H1 (cell line): ENCODE measurements at regions not wholly inside any gene's neighbourhood (a gene's known extent, or its start where the extent isn't known, plus 50 kb on each side); places are given as distances from the start of the nearest gene placed in this dataset.
"Not testable (repeated sequence)": the region's sequence is repeated elsewhere in the genome, so short reads cannot be mapped to it uniquely, and the experiment has no call there.

Experiments
- CTCF ChIA-PET: fragments of 300-600 bp; sonication (Branson Sonifier 250); formaldehyde crosslinking; loops from one replicate; lab custom pipeline; 2021; ENCODE audit not compliant: partially characterized antibody; lab: Charles Lee
- POLR2A ChIA-PET: fragments of 300-600 bp; sonication (Branson Sonifier 250); formaldehyde crosslinking; loops from one replicate; lab custom pipeline; 2021; ENCODE audit warnings: inconsistent platforms; ENCODE audit not compliant: partially characterized antibody; lab: Charles Lee
- DNase-seq, 2 experiments: peaks; one replicate each; pipeline versions ENCODE4 v3.0.0 to v3.0.0-alpha.2; 2010 to 2022; ENCODE audit warnings: low spot score in 2 of 2, low read depth in 1 of 2, mixed read lengths in 1 of 2
- FAIRE-seq: peaks from 2 replicates; lab custom pipeline; 2011; peaks lifted over from hg19 to GRCh38; lab: Jason Lieb, UNC
- H2AFZ ChIP-seq: 2 replicates; pipeline ENCODE4 v1.8.1; 2012; ENCODE audit warnings: low read length, inconsistent platforms
- H2AK5ac ChIP-seq: 2 replicates; pipeline ENCODE4 v1.6.1; 2013; ENCODE audit warnings: low read depth, low read length
- H2BK120ac ChIP-seq: replicated peaks from 2 replicates; pipeline ENCODE3; 2013; ENCODE audit warnings: low read depth, low read length, inconsistent platforms
- H2BK12ac ChIP-seq: 2 replicates; pipeline ENCODE4 v1.6.1; 2013; ENCODE audit warnings: low read depth, low read length
- H2BK15ac ChIP-seq: 2 replicates; pipeline ENCODE4 v1.6.1; 2013; ENCODE audit warnings: low read length
- H2BK20ac ChIP-seq: 2 replicates; pipeline ENCODE4 v1.6.1; 2013; ENCODE audit warnings: low read length
- H2BK5ac ChIP-seq: 2 replicates; pipeline ENCODE4 v1.6.1; 2013; ENCODE audit warnings: low read depth, low read length
- H3K14ac ChIP-seq: 2 replicates; pipeline ENCODE4 v1.6.1; 2013; ENCODE audit warnings: inconsistent platforms; ENCODE audit not compliant: insufficient read length
- H3K18ac ChIP-seq: 2 replicates; pipeline ENCODE4 v1.6.1; 2013; ENCODE audit warnings: low read length; ENCODE audit errors: extremely low read depth
- H3K23ac ChIP-seq: 2 replicates; pipeline ENCODE4 v1.6.1; 2013; ENCODE audit warnings: inconsistent platforms; ENCODE audit not compliant: insufficient read length
- H3K23me2 ChIP-seq: 2 replicates; pipeline ENCODE4 v1.6.1; 2013; ENCODE audit warnings: low read depth, low read length
- H3K27ac ChIP-seq: 2 replicates; pipeline ENCODE4 v1.6.1; 2011; ENCODE audit warnings: low read depth, low read length, inconsistent platforms
- H3K27me3 ChIP-seq, 4 experiments: replicated peaks in 1 of 4; 1 replicate in 1 of 4; 2 replicates in 3 of 4; pipeline versions ENCODE4 v1.6.1 to v1.8.1; 2011 to 2013; ENCODE audit warnings: low read length in 3 of 4, mild to moderate bottlenecking in 3 of 4, inconsistent platforms in 2 of 4, mixed read lengths in 2 of 4, moderate library complexity in 1 of 4; ENCODE audit not compliant: control insufficient read depth in 3 of 4, insufficient read depth in 3 of 4; ENCODE audit errors: extremely low read depth in 1 of 4
- H3K36me3 ChIP-seq, 4 experiments: 2 replicates each; pipeline versions ENCODE4 v1.6.1 to v1.8.1; 2011 to 2013; ENCODE audit warnings: mild to moderate bottlenecking in 4 of 4, low read length in 3 of 4, moderate library complexity in 2 of 4, control low read depth in 1 of 4, inconsistent platforms in 1 of 4; ENCODE audit not compliant: insufficient read depth in 4 of 4, control insufficient read depth in 2 of 4
- H3K4ac ChIP-seq: replicated peaks from 2 replicates; pipeline ENCODE3; 2013; ENCODE audit warnings: low read length, low read depth, mixed read lengths, inconsistent platforms; ENCODE audit not compliant: insufficient read length
- H3K4me1 ChIP-seq, 4 experiments: replicated peaks in 1 of 4; 1 replicate in 1 of 4; 2 replicates in 3 of 4; pipeline versions ENCODE4 v1.6.1 to v1.8.1; 2011 to 2013; ENCODE audit warnings: low read length in 3 of 4, inconsistent platforms in 2 of 4, mixed read lengths in 1 of 4; ENCODE audit not compliant: insufficient read depth in 4 of 4, control insufficient read depth in 3 of 4
- H3K4me2 ChIP-seq, 2 experiments: 2 replicates each; pipeline versions ENCODE4 v1.6.1 to v1.8.1; 2011 to 2013; ENCODE audit warnings: low read depth in 2 of 2, low read length in 2 of 2, control low read depth in 1 of 2, inconsistent platforms in 1 of 2, mild to moderate bottlenecking in 1 of 2; ENCODE audit not compliant: insufficient read depth in 1 of 2
- H3K4me3 ChIP-seq, 4 experiments: fragments of 200-600, 300-600 bp in 1 of 4; sonication (generic), shearing (Covaris generic), sonication (Bioruptor Twin) in 1 of 4; 2 replicates each; pipeline versions ENCODE4 v1.5.1 to v1.8.1; 2011 to 2016; ENCODE audit warnings: low read length in 4 of 4, low read depth in 3 of 4, control low read depth in 2 of 4, inconsistent platforms in 2 of 4, mild to moderate bottlenecking in 2 of 4, mixed read lengths in 1 of 4, moderate library complexity in 1 of 4; ENCODE audit not compliant: insufficient read depth in 2 of 4; ENCODE audit errors: extremely low read depth in 1 of 4
- H3K56ac ChIP-seq: replicated peaks from 2 replicates; pipeline ENCODE3; 2013; ENCODE audit warnings: low read depth, mild to moderate bottlenecking, mixed read lengths, low read length, inconsistent platforms; ENCODE audit not compliant: insufficient read length
- H3K79me1 ChIP-seq: 2 replicates; pipeline ENCODE4 v1.6.1; 2013; ENCODE audit warnings: low read depth, low read length, control low read depth
- H3K79me2 ChIP-seq, 2 experiments: 2 replicates each; pipeline versions ENCODE4 v1.6.1 to v1.8.1; 2012 to 2013; ENCODE audit warnings: low read length in 2 of 2, mild to moderate bottlenecking in 2 of 2, inconsistent platforms in 1 of 2; ENCODE audit not compliant: insufficient read depth in 2 of 2, control insufficient read depth in 1 of 2
- H3K9ac ChIP-seq, 4 experiments: replicated peaks in 1 of 4; 1 replicate in 1 of 4; 2 replicates in 3 of 4; pipeline versions ENCODE4 v1.6.1 to v1.8.1; 2011 to 2013; ENCODE audit warnings: low read depth in 3 of 4, low read length in 3 of 4, control low read depth in 2 of 4, mild to moderate bottlenecking in 2 of 4, moderate library complexity in 2 of 4, inconsistent platforms in 1 of 4; ENCODE audit errors: extremely low read depth in 1 of 4
- H3K9me3 ChIP-seq, 2 experiments: 2 replicates each; pipeline versions ENCODE4 v1.6.1 to v1.8.1; 2012 to 2013; ENCODE audit warnings: mild to moderate bottlenecking in 2 of 2, moderate library complexity in 2 of 2, control low read depth in 1 of 2, inconsistent platforms in 1 of 2, low read depth in 1 of 2, low read length in 1 of 2, mixed read lengths in 1 of 2; ENCODE audit not compliant: insufficient read depth in 2 of 2
- H4K20me1 ChIP-seq, 2 experiments: replicated peaks in 1 of 2; 2 replicates each; pipeline versions ENCODE3 to v1.8.1; 2011 to 2013; ENCODE audit warnings: inconsistent platforms in 2 of 2, low read length in 2 of 2, mild to moderate bottlenecking in 1 of 2; ENCODE audit not compliant: insufficient read depth in 2 of 2, control insufficient read depth in 1 of 2
- H4K5ac ChIP-seq: 2 replicates; pipeline ENCODE4 v1.6.1; 2013; ENCODE audit warnings: low read length, low read depth, mixed read lengths, inconsistent platforms; ENCODE audit not compliant: insufficient read length
- H4K8ac ChIP-seq: 2 replicates; pipeline ENCODE4 v1.8.0; 2013; ENCODE audit warnings: mild to moderate bottlenecking, moderate library complexity, low read length, inconsistent platforms; ENCODE audit not compliant: insufficient read depth; ENCODE audit errors: extremely low read depth
- H4K91ac ChIP-seq: replicated peaks from 2 replicates; pipeline ENCODE3; 2013; ENCODE audit warnings: low read length, mixed read lengths, inconsistent platforms; ENCODE audit not compliant: insufficient read length
- WGBS, 2 experiments: shearing (Covaris generic) in 1 of 2; methylation state at CpG; one replicate each; pipeline versions ENCODE4 v1.1.6 to v1.1.7; 2013 to 2015; ENCODE audit warnings: low lambda C conversion rate in 2 of 2, mixed read lengths in 2 of 2, inconsistent platforms in 1 of 2, low coverage in 1 of 2, missing lambda C conversion rate in 1 of 2; ENCODE audit not compliant: insufficient replicate concordance in 2 of 2, insufficient coverage in 1 of 2, insufficient read length in 1 of 2; ENCODE audit errors: extremely low coverage in 1 of 2, missing lambda C conversion rate in 1 of 2; 5-methylcytosine and 5-hydroxymethylcytosine counted together

DNA sequence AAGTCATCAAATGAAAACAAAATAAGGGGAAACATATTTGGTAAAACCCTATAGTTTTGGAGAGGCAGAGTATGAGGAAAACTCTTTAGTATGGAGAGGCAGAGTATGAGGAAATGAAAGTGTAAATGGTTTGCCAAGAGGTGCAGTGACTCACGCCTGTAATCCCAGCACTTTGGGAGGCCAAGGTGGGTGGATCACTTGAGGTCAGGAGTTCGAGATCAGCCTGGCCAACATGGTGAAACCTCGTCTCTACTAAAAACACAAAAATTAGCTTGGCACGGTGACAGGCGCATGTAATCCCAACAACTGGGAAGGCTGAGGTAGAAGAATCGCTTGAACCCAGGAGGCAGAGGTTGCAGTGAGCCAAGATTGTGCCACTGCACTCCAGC lies 228.2 kb upstream of the RREB1 start:
- H3K79me1 ChIP-seq, H3K4ac ChIP-seq, H2AK5ac ChIP-seq, H3K27ac ChIP-seq, H2BK5ac ChIP-seq, H3K4me3 ChIP-seq, DNase-seq, CTCF ChIA-PET, FAIRE-seq, H3K18ac ChIP-seq, H3K4me1 ChIP-seq, H3K14ac ChIP-seq, H3K56ac ChIP-seq, H3K4me2 ChIP-seq, H3K9me3 ChIP-seq, H2BK120ac ChIP-seq, H2BK20ac ChIP-seq, H3K79me2 ChIP-seq, H2BK12ac ChIP-seq, POLR2A ChIA-PET, H4K20me1 ChIP-seq, H2AFZ ChIP-seq, H3K27me3 ChIP-seq, H4K5ac ChIP-seq, H2BK15ac ChIP-seq, H3K36me3 ChIP-seq, H3K9ac ChIP-seq, H4K91ac ChIP-seq, H3K23me2 ChIP-seq, H4K8ac ChIP-seq, H3K23ac ChIP-seq: not testable (repeated sequence)
- 84% methylated on average over 6 of the region's 6 CpGs; no CpG with 5 or more reads in 1 of the 2 experiments for WGBS, 2 experiments
